Keratinocyte (primary cell): ENCODE measurements at regions not wholly inside any gene's neighbourhood (a gene's known extent, or its start where the extent isn't known, plus 50 kb on each side); places are given as distances from the start of the nearest gene placed in this dataset.

Experiments
- DNase-seq: peaks from one replicate; pipeline ENCODE4 v3.0.0-alpha.2; 2011; ENCODE audit warnings: low read depth, missing footprints, low spot score
- FAIRE-seq: peaks from 2 replicates; lab custom pipeline; 2011; peaks lifted over from hg19 to GRCh38; lab: Jason Lieb, UNC
- H2AFZ ChIP-seq: 2 replicates; pipeline ENCODE4 v1.6.0; 2012; ENCODE audit warnings: low read length, control low read depth, inconsistent platforms; ENCODE audit not compliant: control insufficient read depth
- H3K27ac ChIP-seq: 2 replicates; pipeline ENCODE4 v1.5.1; 2011; ENCODE audit warnings: low read length; ENCODE audit not compliant: control insufficient read depth, insufficient read depth
- H3K27me3 ChIP-seq: 3 replicates; pipeline ENCODE4 v1.6.0; 2011; ENCODE audit warnings: low read length; ENCODE audit not compliant: control insufficient read depth, insufficient read depth; ENCODE audit errors: extremely low read depth
- H3K36me3 ChIP-seq, 2 experiments: 2 replicates in 1 of 2; 3 replicates in 1 of 2; pipeline ENCODE4 v1.5.1; 2011; ENCODE audit warnings: low read length in 2 of 2, mild to moderate bottlenecking in 1 of 2; ENCODE audit not compliant: control insufficient read depth in 2 of 2, insufficient read depth in 2 of 2; ENCODE audit errors: extremely low read depth in 1 of 2
- H3K4me1 ChIP-seq: 3 replicates; pipeline ENCODE4 v1.5.1; 2011; ENCODE audit warnings: low read length; ENCODE audit not compliant: control insufficient read depth, insufficient read depth; ENCODE audit errors: extremely low read depth
- H3K4me2 ChIP-seq: 3 replicates; pipeline ENCODE4 v1.6.0; 2011; ENCODE audit warnings: low read depth, low read length; ENCODE audit not compliant: control insufficient read depth, insufficient read depth; ENCODE audit errors: extremely low read depth
- H3K4me3 ChIP-seq, 3 experiments: fragments of 200-600 bp in 1 of 3; sonication (generic) in 1 of 3; 2 replicates in 2 of 3; 3 replicates in 1 of 3; pipeline ENCODE4 v1.5.1; 2011 to 2016; ENCODE audit warnings: low read length in 3 of 3, mild to moderate bottlenecking in 3 of 3, control low read depth in 2 of 3, inconsistent platforms in 1 of 3, low read depth in 1 of 3, mixed read lengths in 1 of 3, mixed run types in 1 of 3, moderate library complexity in 1 of 3; ENCODE audit not compliant: control insufficient read depth in 2 of 3, insufficient read depth in 2 of 3; ENCODE audit errors: extremely low read depth in 1 of 3
- H3K79me2 ChIP-seq: 2 replicates; pipeline ENCODE4 v1.6.0; 2012; ENCODE audit warnings: low read length; ENCODE audit not compliant: control insufficient read depth, insufficient read depth
- H3K9ac ChIP-seq: 3 replicates; pipeline ENCODE4 v1.6.0; 2011; ENCODE audit warnings: low read length; ENCODE audit not compliant: control insufficient read depth, insufficient read depth; ENCODE audit errors: extremely low read depth
- H3K9me1 ChIP-seq: 3 replicates; pipeline ENCODE4 v1.6.0; 2011; ENCODE audit warnings: low read length; ENCODE audit not compliant: control insufficient read depth, insufficient read depth; ENCODE audit errors: extremely low read depth
- H3K9me3 ChIP-seq: 2 replicates; pipeline ENCODE4 v1.5.1; 2012; ENCODE audit warnings: low read depth, low read length; ENCODE audit not compliant: control insufficient read depth
- H4K20me1 ChIP-seq: 3 replicates; pipeline ENCODE4 v1.6.0; 2011; ENCODE audit warnings: low read length; ENCODE audit not compliant: control insufficient read depth, insufficient read depth; ENCODE audit errors: extremely low read depth
- EZH2 ChIP-seq: IDR thresholded peaks from one replicate; pipeline ENCODE4 v1.6.1; 2012; ENCODE audit warnings: inconsistent platforms, mild to moderate bottlenecking, low read length, moderate library complexity
- dilution Hi-C: fragments of 300-500 bp; cut with MboI; formaldehyde crosslinking; loops from one replicate; pipeline ENCODE4 v1.7.0; 2020; ENCODE audit warnings: low sequenced_read_pairs; ENCODE audit not compliant: extremely low pct_ligation_motif_present
- TF ChIP-seq, protein P1 (sequence below), 3 experiments: IDR thresholded peaks in 1 of 3; conservative IDR thresholded peaks in 1 of 3; optimal IDR thresholded peaks in 1 of 3; 2 replicates in 2 of 3; 3 replicates in 1 of 3; pipeline versions ENCODE3 to v1.5.1; 2011; ENCODE audit warnings: low read length in 3 of 3, mild to moderate bottlenecking in 3 of 3, moderate library complexity in 2 of 3, control low read depth in 1 of 3, inconsistent platforms in 1 of 3; ENCODE audit not compliant: insufficient read depth in 2 of 3; ENCODE audit errors: extremely low read depth in 1 of 3

DNA sequence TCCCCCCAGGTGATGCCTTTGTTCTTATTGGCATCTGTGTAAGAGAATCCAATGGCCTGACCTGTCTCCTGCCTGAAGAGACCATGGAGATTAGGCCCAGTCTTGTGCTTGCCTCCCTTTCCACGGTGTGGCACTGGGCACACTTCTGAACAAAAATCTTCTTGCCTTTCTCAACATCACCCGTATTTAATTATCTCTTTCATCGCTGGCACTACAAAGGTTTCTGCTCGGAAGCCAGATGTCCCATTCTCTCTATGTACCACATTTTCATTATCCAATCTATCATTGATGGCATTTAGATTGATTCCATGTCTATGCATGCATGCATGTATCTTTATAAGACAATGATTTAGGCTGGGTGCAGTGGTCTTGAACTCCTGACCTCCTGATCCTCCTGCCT is 74.3 kb downstream of the SLC25A15 start:
- Histone ChIP-seq H3K4me3 (no peak overlapping the region), H4K20me1 (no peaks in the 10 kb centered on the region), H3K36me3 (no peaks in the 10 kb centered on the region), H2AFZ (no peak overlapping the region), H3K9me3 (no peaks in the 10 kb centered on the region), H3K9ac (no peak overlapping the region), H3K79me2 (no peaks in the 10 kb centered on the region), H3K4me2 (no peak overlapping the region), H3K27me3 (no peaks in the 10 kb centered on the region), H3K27ac (no peak overlapping the region), H3K9me1 (no peaks in the 10 kb centered on the region), H3K4me1 (no peaks in the 10 kb centered on the region)
- DNase-seq (no peak), FAIRE-seq (no peak)
- dilution Hi-C loops: no loop called here
- no peak for TF ChIP-seq EZH2
- TF ChIP-seq, protein P1, sequence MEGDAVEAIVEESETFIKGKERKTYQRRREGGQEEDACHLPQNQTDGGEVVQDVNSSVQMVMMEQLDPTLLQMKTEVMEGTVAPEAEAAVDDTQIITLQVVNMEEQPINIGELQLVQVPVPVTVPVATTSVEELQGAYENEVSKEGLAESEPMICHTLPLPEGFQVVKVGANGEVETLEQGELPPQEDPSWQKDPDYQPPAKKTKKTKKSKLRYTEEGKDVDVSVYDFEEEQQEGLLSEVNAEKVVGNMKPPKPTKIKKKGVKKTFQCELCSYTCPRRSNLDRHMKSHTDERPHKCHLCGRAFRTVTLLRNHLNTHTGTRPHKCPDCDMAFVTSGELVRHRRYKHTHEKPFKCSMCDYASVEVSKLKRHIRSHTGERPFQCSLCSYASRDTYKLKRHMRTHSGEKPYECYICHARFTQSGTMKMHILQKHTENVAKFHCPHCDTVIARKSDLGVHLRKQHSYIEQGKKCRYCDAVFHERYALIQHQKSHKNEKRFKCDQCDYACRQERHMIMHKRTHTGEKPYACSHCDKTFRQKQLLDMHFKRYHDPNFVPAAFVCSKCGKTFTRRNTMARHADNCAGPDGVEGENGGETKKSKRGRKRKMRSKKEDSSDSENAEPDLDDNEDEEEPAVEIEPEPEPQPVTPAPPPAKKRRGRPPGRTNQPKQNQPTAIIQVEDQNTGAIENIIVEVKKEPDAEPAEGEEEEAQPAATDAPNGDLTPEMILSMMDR (optimal IDR thresholded peaks at IDR 0.05 in 1 of 3, IDR thresholded peaks at IDR 0.05 in 1 of 3, conservative IDR thresholded peaks at IDR 0.05 in 1 of 3; ENCODE audit: extremely low read depth in 1 of 3, insufficient read depth in 2 of 3, low read length in 3 of 3): no peak

- H3K9ac ChIP-seq: no peak overlapping the region
- no peaks in the 10 kb centered on the region for H4K20me1 ChIP-seq
- H3K27ac ChIP-seq: no peak overlapping the region
- DNase-seq (no peak), FAIRE-seq (no peak)
- H3K9me1 ChIP-seq: no peaks in the 10 kb centered on the region
- no peak for TF ChIP-seq EZH2
- TF ChIP-seq, protein P1 (optimal IDR thresholded peaks at IDR 0.05 in 1 of 3, IDR thresholded peaks at IDR 0.05 in 1 of 3, conservative IDR thresholded peaks at IDR 0.05 in 1 of 3; ENCODE audit: extremely low read depth in 1 of 3, insufficient read depth in 2 of 3, low read length in 3 of 3): no peak
- no peaks in the 10 kb centered on the region for H3K4me1 ChIP-seq
- no peak overlapping the region for H3K4me2 ChIP-seq
- H3K4me3 ChIP-seq: no peak overlapping the region
- H2AFZ ChIP-seq: no peak overlapping the region
- dilution Hi-C loops: no loop called here
- H3K79me2 ChIP-seq: no peaks in the 10 kb centered on the region
- no peaks in the 10 kb centered on the region for H3K27me3 ChIP-seq
- peaks cover 12% of the 10 kb centered on the region for H3K9me3 ChIP-seq
- no peaks in the 10 kb centered on the region for H3K36me3 ChIP-seq
Measured at GRCh38 chr13:40874138-40874779, 84.8 kb downstream of the SLC25A15 start.
